Uterus (tissue), 2 donors: ENCODE measurements at regions not wholly inside any gene's neighbourhood (a gene's known extent, or its start where the extent isn't known, plus 50 kb on each side); places are given as distances from the start of the nearest gene placed in this dataset.

Experiments used
- POLR2A ChIP-seq, 2 donors: fragments of 450-650 bp; IDR thresholded peaks; one replicate each; pipeline ENCODE4 v1.6.1; 2016; ENCODE audit warnings: antibody characterized with exemption in 2 of 2, mild to moderate bottlenecking in 1 of 2, moderate library complexity in 1 of 2
- TF ChIP-seq, protein P1 (sequence below), 4 experiments: fragments of 200-600 bp in 2 of 4; fragments of 450-650 bp in 2 of 4; sonication (generic) in 2 of 4; IDR thresholded peaks; one replicate each; pipeline ENCODE4 v1.5.1; 2016 to 2019; ENCODE audit warnings: antibody characterized with exemption in 4 of 4, mild to moderate bottlenecking in 2 of 4, moderate library complexity in 1 of 4

DNA sequence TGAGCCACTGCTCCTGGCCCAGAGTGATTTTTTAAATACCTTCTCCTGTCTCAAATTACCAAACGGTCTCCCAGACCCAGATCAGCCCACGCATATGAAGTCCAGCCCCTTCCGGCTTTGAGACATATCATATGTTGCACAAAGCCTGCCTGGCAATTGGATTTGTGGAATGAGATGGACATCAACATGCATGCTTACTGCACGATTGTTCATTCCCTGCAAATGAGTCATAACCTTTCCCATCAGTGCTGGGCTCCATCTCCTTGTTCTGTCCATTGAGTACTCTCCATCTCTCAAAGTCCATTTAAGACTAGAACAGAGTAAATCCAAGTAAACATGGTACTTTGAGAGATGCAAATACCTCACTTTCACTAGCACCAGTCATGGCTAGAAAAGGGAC is 612.2 kb upstream of the USP24 start:
- TF ChIP-seq, protein P1, sequence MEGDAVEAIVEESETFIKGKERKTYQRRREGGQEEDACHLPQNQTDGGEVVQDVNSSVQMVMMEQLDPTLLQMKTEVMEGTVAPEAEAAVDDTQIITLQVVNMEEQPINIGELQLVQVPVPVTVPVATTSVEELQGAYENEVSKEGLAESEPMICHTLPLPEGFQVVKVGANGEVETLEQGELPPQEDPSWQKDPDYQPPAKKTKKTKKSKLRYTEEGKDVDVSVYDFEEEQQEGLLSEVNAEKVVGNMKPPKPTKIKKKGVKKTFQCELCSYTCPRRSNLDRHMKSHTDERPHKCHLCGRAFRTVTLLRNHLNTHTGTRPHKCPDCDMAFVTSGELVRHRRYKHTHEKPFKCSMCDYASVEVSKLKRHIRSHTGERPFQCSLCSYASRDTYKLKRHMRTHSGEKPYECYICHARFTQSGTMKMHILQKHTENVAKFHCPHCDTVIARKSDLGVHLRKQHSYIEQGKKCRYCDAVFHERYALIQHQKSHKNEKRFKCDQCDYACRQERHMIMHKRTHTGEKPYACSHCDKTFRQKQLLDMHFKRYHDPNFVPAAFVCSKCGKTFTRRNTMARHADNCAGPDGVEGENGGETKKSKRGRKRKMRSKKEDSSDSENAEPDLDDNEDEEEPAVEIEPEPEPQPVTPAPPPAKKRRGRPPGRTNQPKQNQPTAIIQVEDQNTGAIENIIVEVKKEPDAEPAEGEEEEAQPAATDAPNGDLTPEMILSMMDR (IDR thresholded peaks at IDR 0.05): no peak
- TF ChIP-seq POLR2A (IDR thresholded peaks at IDR 0.05): no peak
